ENCODE measurements at regions not wholly inside any gene's neighbourhood (a gene's known extent, or its start where the extent isn't known, plus 50 kb on each side); places are given as distances from the start of the nearest gene placed in this dataset.

DNA sequence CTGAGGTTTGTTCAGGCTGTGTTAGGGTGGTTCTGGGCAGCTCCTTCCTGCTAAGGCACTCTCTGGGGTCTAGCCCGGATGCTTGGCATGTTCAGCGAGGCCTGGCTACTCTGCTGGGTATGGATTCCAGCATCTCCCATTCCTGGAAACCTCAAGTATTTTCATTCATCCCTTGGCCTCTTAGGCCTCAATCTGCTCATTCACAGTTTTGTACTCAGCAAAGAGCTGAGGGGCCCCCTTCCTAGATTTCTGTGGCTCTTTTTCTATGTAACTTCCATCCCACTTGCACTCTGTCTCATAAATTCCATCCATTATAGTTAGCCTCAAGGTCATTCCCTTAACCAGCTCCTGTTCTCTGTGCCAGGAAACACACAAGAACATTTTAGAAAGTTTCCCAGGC lies 798.8 kb upstream of the HS6ST1 start:
- Histone ChIP-seq H3K9me3 (replicated peaks; ENCODE audit: insufficient read depth, low read length) (no peaks in the 10 kb centered on the region), H4K20me1 (ENCODE audit: insufficient read depth, low read length) (no peaks in the 10 kb centered on the region), H3K79me2 (ENCODE audit: low read length) (no peaks in the 10 kb centered on the region), H3K4me1 (ENCODE audit: low read length) (no peaks in the 10 kb centered on the region), H3K27me3 (replicated peaks; ENCODE audit: insufficient read depth, low read length) (no peaks in the 10 kb centered on the region), H3K4me2 (ENCODE audit: low read depth, low read length) (no peak overlapping the region), H3F3A (ENCODE audit: insufficient read depth, low read length) (no peaks in the 10 kb centered on the region), H3K9me2 (replicated peaks; ENCODE audit: insufficient read depth, low read length) (no peaks in the 10 kb centered on the region), H2AFZ (ENCODE audit: low read length) (no peak overlapping the region), H3K27ac (ENCODE audit: low read length) (no peak overlapping the region), H3K9ac (ENCODE audit: low read length) (no peak overlapping the region), H3K36me3 (replicated peaks; ENCODE audit: insufficient read depth, low read length) (no peaks in the 10 kb centered on the region), H3K4me3 (ENCODE audit: low read length) (no peak overlapping the region)
- DNase-seq: no peak
- no peak for TF ChIP-seq EZH2 (optimal IDR thresholded peaks at IDR 0.05; ENCODE audit: low read depth, low read length)
- no peak for TF ChIP-seq EZH2phosphoT487 (IDR thresholded peaks at IDR 0.05; ENCODE audit: low read length)
- TF ChIP-seq, protein P1, sequence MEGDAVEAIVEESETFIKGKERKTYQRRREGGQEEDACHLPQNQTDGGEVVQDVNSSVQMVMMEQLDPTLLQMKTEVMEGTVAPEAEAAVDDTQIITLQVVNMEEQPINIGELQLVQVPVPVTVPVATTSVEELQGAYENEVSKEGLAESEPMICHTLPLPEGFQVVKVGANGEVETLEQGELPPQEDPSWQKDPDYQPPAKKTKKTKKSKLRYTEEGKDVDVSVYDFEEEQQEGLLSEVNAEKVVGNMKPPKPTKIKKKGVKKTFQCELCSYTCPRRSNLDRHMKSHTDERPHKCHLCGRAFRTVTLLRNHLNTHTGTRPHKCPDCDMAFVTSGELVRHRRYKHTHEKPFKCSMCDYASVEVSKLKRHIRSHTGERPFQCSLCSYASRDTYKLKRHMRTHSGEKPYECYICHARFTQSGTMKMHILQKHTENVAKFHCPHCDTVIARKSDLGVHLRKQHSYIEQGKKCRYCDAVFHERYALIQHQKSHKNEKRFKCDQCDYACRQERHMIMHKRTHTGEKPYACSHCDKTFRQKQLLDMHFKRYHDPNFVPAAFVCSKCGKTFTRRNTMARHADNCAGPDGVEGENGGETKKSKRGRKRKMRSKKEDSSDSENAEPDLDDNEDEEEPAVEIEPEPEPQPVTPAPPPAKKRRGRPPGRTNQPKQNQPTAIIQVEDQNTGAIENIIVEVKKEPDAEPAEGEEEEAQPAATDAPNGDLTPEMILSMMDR (IDR thresholded peaks at IDR 0.05; ENCODE audit: low read length): no peak

DNA sequence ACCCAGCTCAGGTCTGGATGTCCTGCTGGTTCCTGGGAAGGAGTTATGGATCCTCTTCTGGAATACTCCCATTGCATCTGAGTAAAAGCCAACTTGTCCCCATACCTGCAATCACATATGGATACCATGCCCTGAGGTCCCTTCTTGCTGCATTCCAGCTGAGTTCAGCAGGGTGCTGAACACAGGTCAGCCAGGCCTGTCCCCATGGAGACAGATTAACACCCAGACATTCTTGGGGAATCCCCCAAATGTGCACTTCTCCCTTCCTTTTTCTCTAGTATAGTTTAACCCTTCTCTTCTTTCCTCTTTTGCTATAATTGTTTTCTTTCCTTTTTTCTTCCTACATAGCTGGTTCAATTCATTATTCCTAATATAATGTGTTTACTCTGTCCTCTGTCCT lies 799.6 kb upstream of the HS6ST1 start:
- Histone ChIP-seq H4K20me1 (ENCODE audit: insufficient read depth, low read length) (no peaks in the 10 kb centered on the region), H3K79me2 (ENCODE audit: low read length) (no peaks in the 10 kb centered on the region), H3K4me1 (ENCODE audit: low read length) (no peaks in the 10 kb centered on the region), H3F3A (ENCODE audit: insufficient read depth, low read length) (no peaks in the 10 kb centered on the region), H3K36me3 (replicated peaks; ENCODE audit: insufficient read depth, low read length) (no peaks in the 10 kb centered on the region), H3K9me3 (replicated peaks; ENCODE audit: insufficient read depth, low read length) (no peaks in the 10 kb centered on the region), H3K9me2 (replicated peaks; ENCODE audit: insufficient read depth, low read length) (no peaks in the 10 kb centered on the region), H3K27me3 (replicated peaks; ENCODE audit: insufficient read depth, low read length) (no peaks in the 10 kb centered on the region), H3K27ac (ENCODE audit: low read length) (no peak overlapping the region), H2AFZ (ENCODE audit: low read length) (no peak overlapping the region), H3K4me3 (ENCODE audit: low read length) (no peak overlapping the region), H3K4me2 (ENCODE audit: low read depth, low read length) (no peak overlapping the region), H3K9ac (ENCODE audit: low read length) (no peak overlapping the region)
- TF ChIP-seq EZH2phosphoT487 (IDR thresholded peaks at IDR 0.05; ENCODE audit: low read length) (no peak), EZH2 (optimal IDR thresholded peaks at IDR 0.05; ENCODE audit: low read depth, low read length) (no peak)
- TF ChIP-seq, protein P1 (IDR thresholded peaks at IDR 0.05; ENCODE audit: low read length): no peak
- no peak for DNase-seq

DNA sequence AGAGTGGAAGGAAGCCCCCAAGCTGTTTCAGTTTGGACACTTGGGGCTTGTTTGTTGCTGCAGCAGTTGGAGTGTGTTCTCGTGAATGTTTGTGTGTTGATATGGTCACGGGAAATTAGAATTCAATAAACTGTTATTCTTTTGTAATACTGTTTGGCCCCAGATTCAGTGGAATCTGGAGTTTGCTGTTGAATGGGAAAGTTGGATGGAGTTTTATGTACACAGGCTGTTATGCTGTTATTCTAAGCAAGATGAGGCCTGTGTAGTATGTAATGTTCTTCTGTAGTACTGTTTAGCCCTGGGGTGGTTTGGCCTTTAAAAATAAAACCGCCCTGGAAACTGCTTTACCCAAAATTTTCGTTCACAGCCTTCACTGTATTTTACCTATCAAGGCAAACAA lies 810.4 kb upstream of the HS6ST1 start:
- Histone ChIP-seq H3K9me2 (replicated peaks; ENCODE audit: insufficient read depth, low read length) (no peaks in the 10 kb centered on the region), H3K79me2 (ENCODE audit: low read length) (no peaks in the 10 kb centered on the region), H3K27me3 (replicated peaks; ENCODE audit: insufficient read depth, low read length) (no peaks in the 10 kb centered on the region)

More for the DNA sequence above, 810.4 kb upstream of the HS6ST1 start:
- TF ChIP-seq, protein P1 (IDR thresholded peaks at IDR 0.05; ENCODE audit: low read length): no peak
- TF ChIP-seq EZH2phosphoT487 (IDR thresholded peaks at IDR 0.05; ENCODE audit: low read length) (no peak), EZH2 (optimal IDR thresholded peaks at IDR 0.05; ENCODE audit: low read depth, low read length) (no peak)
- H3K27ac ChIP-seq (ENCODE audit: low read length): no peak overlapping the region
- no peak for DNase-seq
- no peaks in the 10 kb centered on the region for H3F3A ChIP-seq (ENCODE audit: insufficient read depth, low read length)
- no peak overlapping the region for H3K4me2 ChIP-seq (ENCODE audit: low read depth, low read length)
- no peaks in the 10 kb centered on the region for H3K9me3 ChIP-seq (replicated peaks; ENCODE audit: insufficient read depth, low read length)
- H4K20me1 ChIP-seq (ENCODE audit: insufficient read depth, low read length): no peaks in the 10 kb centered on the region
- no peaks in the 10 kb centered on the region for H3K36me3 ChIP-seq (replicated peaks; ENCODE audit: insufficient read depth, low read length)
- H3K9ac ChIP-seq (ENCODE audit: low read length): no peak overlapping the region
- no peak overlapping the region for H2AFZ ChIP-seq (ENCODE audit: low read length)
- no peak overlapping the region for H3K4me3 ChIP-seq (ENCODE audit: low read length)
- H3K4me1 ChIP-seq (ENCODE audit: low read length): no peaks in the 10 kb centered on the region
